Lower lobe of right lung (tissue), 2 donors: ENCODE measurements at regions not wholly inside any gene's neighbourhood (a gene's known extent, or its start where the extent isn't known, plus 50 kb on each side); places are given as distances from the start of the nearest gene placed in this dataset.

Source experiments
- ATAC-seq, 2 donors: fragments of 200-7000 bp; cut with Tn5 transposase; one replicate each; pipeline ENCODE4 v1.9.1; 2020 to 2022; ENCODE audit warnings: mild to moderate bottlenecking in 2 of 2, moderate library complexity in 2 of 2
- DNase-seq: peaks from one replicate; pipeline ENCODE4 v3.0.0-alpha.2; 2020
- H3K27ac ChIP-seq: fragments of 200-600 bp; one replicate; pipeline ENCODE4 v1.8.0; 2022
- H3K27me3 ChIP-seq: fragments of 200-600 bp; one replicate; pipeline ENCODE4 v1.8.0; 2022; ENCODE audit warnings: low read depth
- H3K36me3 ChIP-seq: fragments of 200-600 bp; one replicate; pipeline ENCODE4 v1.8.0; 2022; ENCODE audit warnings: mild to moderate bottlenecking
- H3K4me1 ChIP-seq: fragments of 200-600 bp; one replicate; pipeline ENCODE4 v1.8.0; 2022
- H3K4me3 ChIP-seq: fragments of 200-600 bp; one replicate; pipeline ENCODE4 v1.8.0; 2022; ENCODE audit warnings: mild to moderate bottlenecking
- H3K9me3 ChIP-seq: fragments of 200-600 bp; one replicate; pipeline ENCODE4 v1.8.0; 2022
- intact Hi-C: fragments of 100-400 bp; cut with DNase I; formaldehyde crosslinking; loops from one replicate; pipeline ENCODE4 v1.11.0; 2022
- TF ChIP-seq, protein P1 (sequence below): fragments of 200-600 bp; IDR thresholded peaks from one replicate; pipeline ENCODE4 v1.8.0; 2022; ENCODE audit warnings: antibody characterized with exemption, mild to moderate bottlenecking
- donor health status: DM: no; HTN: yes; CAD: no; lungs with severe emphysema.

DNA sequence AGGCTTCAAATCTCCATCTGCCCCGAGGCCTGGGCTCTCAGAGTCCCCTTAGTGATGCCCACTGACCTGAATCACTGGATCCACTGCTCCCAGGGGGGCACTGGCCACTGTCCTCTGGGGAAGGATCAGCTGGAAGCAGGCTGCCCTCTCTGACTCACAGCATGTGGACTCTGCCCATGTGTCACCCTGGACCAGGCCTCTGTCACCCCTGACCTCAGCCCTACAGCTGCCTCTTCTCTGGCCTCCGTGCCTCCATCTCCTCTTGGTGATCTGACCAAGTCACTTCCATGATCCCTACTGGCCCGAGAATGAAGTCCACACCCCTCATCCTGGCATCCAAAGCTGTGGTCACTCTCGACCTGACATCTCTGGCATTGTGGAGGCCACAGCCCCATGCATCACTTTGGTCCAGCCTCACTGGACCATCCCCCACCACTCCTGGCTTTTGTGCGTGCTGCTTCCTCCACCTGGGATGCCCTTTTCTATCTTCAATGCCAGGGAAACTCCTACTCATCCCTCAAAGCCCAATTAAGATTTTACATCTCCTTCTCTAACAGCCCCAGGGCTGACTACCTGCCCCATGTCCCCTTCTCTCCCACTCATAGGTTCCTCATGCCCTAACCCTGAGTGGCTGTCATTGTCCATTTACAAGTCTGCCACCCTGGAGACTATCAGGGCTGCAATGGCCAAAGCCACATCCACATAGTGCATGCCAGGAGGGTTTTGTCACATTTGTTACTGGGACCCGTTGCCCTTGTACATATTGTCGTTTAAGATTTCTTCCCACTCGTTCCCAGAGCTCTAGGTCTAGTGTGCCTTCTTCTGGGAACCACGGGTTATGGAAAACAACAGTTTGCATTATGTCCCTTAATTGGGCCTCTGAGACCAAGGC, 685.0 kb downstream of the MATN1 start:
- Histone ChIP-seq H3K27me3 (peaks cover 16% of the 10 kb centered on the region), H3K4me3 (no peak overlapping the region), H3K36me3 (no peaks in the 10 kb centered on the region), H3K4me1 (no peaks in the 10 kb centered on the region), H3K27ac (no peak overlapping the region), H3K9me3 (no peaks in the 10 kb centered on the region)
- intact Hi-C loops, result no loop called here
- DNase-seq (no peak), ATAC-seq (no peak)
- TF ChIP-seq, protein P1, sequence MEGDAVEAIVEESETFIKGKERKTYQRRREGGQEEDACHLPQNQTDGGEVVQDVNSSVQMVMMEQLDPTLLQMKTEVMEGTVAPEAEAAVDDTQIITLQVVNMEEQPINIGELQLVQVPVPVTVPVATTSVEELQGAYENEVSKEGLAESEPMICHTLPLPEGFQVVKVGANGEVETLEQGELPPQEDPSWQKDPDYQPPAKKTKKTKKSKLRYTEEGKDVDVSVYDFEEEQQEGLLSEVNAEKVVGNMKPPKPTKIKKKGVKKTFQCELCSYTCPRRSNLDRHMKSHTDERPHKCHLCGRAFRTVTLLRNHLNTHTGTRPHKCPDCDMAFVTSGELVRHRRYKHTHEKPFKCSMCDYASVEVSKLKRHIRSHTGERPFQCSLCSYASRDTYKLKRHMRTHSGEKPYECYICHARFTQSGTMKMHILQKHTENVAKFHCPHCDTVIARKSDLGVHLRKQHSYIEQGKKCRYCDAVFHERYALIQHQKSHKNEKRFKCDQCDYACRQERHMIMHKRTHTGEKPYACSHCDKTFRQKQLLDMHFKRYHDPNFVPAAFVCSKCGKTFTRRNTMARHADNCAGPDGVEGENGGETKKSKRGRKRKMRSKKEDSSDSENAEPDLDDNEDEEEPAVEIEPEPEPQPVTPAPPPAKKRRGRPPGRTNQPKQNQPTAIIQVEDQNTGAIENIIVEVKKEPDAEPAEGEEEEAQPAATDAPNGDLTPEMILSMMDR, result no peak

DNA sequence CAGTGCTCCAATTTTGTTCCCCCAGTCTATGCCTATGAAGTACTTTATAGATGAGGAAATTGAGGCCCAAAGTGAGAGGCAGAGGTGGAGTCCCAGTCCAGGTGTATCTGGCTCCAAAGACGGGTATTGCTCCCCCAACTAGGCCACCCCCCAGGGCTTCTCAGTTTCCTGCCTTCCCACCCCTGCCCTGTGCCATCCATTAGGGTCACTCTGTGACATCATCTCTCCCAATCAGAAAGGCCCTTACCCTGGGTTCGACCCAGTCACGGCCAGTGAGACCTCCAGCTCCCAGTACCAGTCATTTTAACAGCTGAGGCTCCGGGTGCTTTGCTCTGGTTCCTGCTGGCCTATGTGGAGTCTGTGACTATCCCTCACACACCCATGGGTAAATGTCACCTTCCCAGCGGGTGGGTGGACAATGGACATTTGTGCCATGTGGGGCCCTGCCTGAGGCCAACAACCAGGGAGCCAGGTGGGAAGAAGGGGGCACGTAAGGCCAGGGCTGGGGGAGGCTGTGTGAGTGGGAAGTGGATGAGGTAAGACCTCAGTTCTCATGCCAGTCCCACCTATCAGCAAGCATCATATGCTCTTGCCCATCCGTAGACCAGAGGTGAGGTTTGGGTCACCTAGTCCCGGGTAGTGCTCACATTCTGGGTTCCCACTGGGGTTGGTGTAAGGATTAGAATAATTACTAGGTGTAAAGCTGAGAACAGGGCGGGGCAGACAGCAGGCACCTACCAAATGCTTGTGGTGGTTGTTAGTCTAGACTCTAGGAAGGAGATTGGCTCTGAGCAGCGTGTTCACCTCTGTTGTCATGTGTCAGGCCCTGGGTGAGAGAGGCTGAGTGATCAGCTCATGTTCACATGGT, 685.9 kb downstream of the MATN1 start:
- Histone ChIP-seq H3K4me1 (no peaks in the 10 kb centered on the region), H3K4me3 (no peak overlapping the region), H3K27me3 (peaks cover 16% of the 10 kb centered on the region), H3K9me3 (no peaks in the 10 kb centered on the region), H3K27ac (no peak overlapping the region), H3K36me3 (no peaks in the 10 kb centered on the region)
- intact Hi-C loops, result no loop called here
- ATAC-seq (no peak), DNase-seq (no peak)
- TF ChIP-seq, protein P1, result no peak

DNA sequence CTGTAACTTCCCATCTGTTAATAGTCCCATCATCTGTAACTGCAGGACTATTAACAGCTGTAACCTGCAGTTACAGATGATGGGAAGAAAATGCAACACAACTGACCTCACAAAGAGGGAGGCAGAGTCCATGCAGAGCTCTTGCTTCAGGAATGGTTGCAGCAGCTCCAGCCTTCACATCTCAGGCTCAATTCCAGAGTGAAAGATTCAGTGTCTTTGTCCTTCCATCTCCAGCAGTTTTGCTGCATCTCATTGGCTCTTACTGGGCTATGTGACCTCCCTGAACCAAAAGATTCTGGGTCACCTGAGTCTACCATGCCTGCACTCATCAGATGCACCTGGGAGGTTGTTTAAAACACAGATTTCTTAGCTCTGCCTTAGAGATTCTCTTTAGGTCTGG, 686.7 kb downstream of the MATN1 start:
- Histone ChIP-seq H3K4me1 (no peaks in the 10 kb centered on the region), H3K4me3 (no peak overlapping the region), H3K27me3 (peaks cover 16% of the 10 kb centered on the region), H3K36me3 (no peaks in the 10 kb centered on the region), H3K9me3 (no peaks in the 10 kb centered on the region), H3K27ac (no peak overlapping the region)
- intact Hi-C loops, result no loop called here
- ATAC-seq, result no peak
- DNase-seq, result no peak
- TF ChIP-seq, protein P1, result no peak

DNA sequence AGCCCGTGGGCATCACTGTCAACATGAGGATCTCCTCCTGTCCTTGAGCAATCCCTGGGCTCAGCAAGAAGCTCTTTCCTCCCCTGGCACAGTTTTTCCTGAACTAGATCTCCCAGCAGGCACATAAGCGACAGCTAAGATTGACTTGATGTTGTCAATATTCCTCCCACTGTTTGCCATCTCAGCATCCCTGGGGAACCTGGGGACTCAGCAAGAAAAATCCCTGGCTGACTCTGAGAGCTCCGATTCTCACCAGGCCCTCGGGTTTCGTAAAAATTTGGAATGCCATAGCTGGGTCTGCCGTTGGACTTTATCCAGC, 687.2 kb downstream of the MATN1 start:
- ATAC-seq, result no peak
- H3K9me3 ChIP-seq, result no peaks in the 10 kb centered on the region
- no peak for DNase-seq
- H3K4me1 ChIP-seq, result no peaks in the 10 kb centered on the region
- no peak overlapping the region for H3K27ac ChIP-seq
- H3K4me3 ChIP-seq, result no peak overlapping the region
- H3K36me3 ChIP-seq, result no peaks in the 10 kb centered on the region
- TF ChIP-seq, protein P1, result no peak
- peaks cover 16% of the 10 kb centered on the region for H3K27me3 ChIP-seq
- intact Hi-C loops, result no loop called here

DNA sequence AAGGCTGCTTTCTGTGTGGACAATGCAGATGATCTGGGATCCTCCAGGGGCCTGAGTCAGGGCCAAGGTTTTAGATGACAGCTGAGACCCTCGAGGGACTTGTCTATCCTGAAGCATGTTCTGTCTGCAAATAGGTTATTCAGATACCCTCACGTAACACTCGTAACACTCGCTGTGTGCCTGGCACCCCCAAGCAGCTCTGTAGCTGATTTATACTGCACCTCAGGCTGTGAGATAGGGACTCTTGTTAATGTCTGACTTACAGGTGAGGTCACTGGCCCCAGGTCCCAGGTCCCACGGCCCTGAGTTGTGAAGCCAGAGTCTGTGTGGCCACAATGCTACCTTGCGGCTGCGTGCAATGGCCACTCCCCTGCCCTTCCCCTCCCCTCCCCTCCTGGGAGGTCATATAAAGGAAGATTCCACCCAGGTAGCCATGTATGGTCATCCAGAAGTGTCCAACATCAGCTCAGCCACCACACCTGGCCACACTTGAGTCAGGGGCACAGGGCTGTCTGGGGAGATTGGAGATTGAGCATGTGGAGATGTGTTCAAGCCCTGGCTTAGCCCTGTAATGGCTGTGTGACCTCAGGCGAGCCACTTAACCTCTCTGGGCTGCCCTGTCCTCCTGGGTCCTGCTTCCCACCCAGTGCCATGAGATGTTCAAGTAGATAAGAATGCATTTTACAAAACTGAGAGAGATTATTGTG, 687.7 kb downstream of the MATN1 start:
- no peak for DNase-seq
- TF ChIP-seq, protein P1, result no peak
- Histone ChIP-seq H3K27me3 (peaks cover 16% of the 10 kb centered on the region), H3K36me3 (no peaks in the 10 kb centered on the region), H3K9me3 (no peaks in the 10 kb centered on the region), H3K4me1 (no peaks in the 10 kb centered on the region), H3K27ac (no peak overlapping the region), H3K4me3 (no peak overlapping the region)
- intact Hi-C loops, result no loop called here
- ATAC-seq, result no peak
